ENCODE measurements at regions not wholly inside any gene's neighbourhood (a gene's known extent, or its start where the extent isn't known, plus 50 kb on each side); places are given as distances from the start of the nearest gene placed in this dataset.

DNA sequence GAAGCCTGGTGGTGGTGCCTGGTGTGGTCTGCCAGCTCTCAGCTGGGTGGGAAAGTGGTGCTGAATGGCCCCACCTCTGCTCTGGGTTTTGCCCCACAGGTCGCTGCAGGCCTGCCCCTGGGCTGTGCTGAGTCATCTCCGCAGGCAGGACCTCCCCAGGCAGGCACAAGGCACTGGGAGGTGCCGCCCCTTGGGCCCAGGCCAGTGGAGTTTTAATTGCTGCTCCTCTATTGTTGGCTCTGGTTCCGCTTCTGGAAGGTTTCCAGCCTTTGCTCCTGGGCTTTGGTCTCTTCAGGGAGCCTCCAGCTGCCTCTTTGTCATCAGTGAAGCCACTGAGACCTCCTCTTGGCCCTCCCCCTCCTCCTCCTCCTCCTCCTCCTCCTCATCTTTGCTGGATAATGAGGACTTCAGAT, 180.3 kb upstream of the GRB10 start:
- H3K27me3 ChIP-seq: no peaks in the 10 kb centered on the region
- WGBS, 5 donors: 7 to 19% (median 10%) methylated on average over 4 of the region's 4 CpGs
- H3K4me1 ChIP-seq: peaks cover 0 to 12% (median 8%) of the 10 kb centered on the region in 4 donors
- no peaks in the 10 kb centered on the region for H3K36me3 ChIP-seq
- H3K27ac ChIP-seq: no peak overlapping the region
- H3K4me3 ChIP-seq: no peak overlapping the region
- intact Hi-C loops (cut with DNase I; ENCODE audit: low total_unique reads): no loop called here
- TF ChIP-seq EP300 (IDR thresholded peaks at IDR 0.05): no peak
- peak in 1 of 3 donors; percentile 54 for TF ChIP-seq POLR2AphosphoS5 (IDR thresholded peaks at IDR 0.05)
- DNase-seq: peak; percentile 76 to 78
- H3K9me3 ChIP-seq: peaks cover 0 to 4% (median 0%) of the 10 kb centered on the region in 4 donors

DNA sequence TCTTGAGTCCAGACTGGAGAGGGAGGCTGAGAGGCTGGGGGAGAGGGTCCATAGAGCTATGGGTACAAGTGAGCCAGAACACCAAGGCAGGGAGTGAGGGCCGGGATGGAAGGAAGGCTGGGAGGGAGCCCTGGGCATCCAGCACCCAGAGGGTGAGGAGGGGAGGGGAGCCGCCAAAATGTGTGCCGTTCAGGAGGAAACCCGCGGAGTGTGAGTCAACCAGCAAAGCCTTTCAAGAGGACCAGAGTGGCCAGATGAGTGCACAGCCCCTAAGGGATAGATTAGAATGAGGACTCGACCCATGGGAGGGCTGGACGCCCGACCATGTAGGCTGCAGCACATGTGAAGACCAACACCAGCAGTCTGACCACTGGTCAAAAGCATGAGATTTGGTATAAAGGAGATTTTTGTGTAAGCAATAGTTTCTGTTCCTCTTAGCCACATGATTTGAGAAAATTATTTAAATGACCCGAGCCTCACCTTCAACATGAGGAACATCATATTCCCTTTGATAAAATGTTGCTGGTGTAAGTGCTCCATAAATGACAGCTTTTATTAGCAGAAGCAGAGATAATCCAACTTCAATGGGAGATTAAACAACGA, 179.7 kb upstream of the GRB10 start:
- Histone ChIP-seq H3K4me3 (no peak overlapping the region), H3K9me3 (peaks cover 0 to 4% (median 0%) of the 10 kb centered on the region in 4 donors), H3K27me3 (no peaks in the 10 kb centered on the region), H3K4me1 (peaks cover 0 to 12% (median 8%) of the 10 kb centered on the region in 4 donors), H3K27ac (no peak overlapping the region), H3K36me3 (no peaks in the 10 kb centered on the region)
- intact Hi-C loops (cut with DNase I; ENCODE audit: low total_unique reads): no loop called here
- no peak for DNase-seq
- WGBS, 5 donors: 80 to 88% (median 85%) methylated on average over 10 of the region's 10 CpGs
- TF ChIP-seq, protein P1, sequence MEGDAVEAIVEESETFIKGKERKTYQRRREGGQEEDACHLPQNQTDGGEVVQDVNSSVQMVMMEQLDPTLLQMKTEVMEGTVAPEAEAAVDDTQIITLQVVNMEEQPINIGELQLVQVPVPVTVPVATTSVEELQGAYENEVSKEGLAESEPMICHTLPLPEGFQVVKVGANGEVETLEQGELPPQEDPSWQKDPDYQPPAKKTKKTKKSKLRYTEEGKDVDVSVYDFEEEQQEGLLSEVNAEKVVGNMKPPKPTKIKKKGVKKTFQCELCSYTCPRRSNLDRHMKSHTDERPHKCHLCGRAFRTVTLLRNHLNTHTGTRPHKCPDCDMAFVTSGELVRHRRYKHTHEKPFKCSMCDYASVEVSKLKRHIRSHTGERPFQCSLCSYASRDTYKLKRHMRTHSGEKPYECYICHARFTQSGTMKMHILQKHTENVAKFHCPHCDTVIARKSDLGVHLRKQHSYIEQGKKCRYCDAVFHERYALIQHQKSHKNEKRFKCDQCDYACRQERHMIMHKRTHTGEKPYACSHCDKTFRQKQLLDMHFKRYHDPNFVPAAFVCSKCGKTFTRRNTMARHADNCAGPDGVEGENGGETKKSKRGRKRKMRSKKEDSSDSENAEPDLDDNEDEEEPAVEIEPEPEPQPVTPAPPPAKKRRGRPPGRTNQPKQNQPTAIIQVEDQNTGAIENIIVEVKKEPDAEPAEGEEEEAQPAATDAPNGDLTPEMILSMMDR (IDR thresholded peaks at IDR 0.05): no peak
- TF ChIP-seq POLR2A (IDR thresholded peaks at IDR 0.05) (no peak), POLR2AphosphoS5 (IDR thresholded peaks at IDR 0.05) (no peak), EP300 (IDR thresholded peaks at IDR 0.05) (no peak)

DNA sequence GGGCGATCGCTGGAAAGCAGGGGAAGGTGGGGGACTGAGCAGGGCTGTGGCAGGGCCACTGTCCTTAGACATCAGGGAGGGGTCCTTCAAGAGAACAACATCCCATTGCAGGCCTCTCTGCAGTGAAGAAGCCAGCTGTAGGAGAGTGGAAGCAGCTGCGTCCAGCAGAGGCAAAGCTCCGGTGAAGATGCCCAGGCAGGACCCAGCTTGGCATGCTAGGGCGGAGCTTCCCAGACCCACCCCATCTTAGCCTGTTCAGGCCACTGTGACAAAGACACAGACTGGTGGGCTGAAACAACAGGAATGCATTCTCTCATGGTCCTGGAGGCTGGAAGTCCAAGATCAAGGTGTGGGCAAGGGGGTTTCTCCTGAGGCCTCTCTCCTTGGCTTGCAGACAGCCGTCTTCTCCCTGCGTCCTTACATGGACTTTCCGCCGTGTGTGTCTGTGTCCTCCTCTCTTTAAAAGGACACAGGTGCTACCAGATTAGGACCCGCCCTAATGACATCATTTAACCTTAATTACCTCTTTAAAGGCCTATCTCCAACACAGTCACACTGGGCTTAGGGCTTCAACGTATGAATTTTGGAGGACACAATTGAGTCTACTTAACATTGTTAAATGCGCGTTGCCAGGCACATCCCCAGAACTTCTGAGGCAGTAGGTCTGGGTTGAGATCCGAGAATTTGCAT, 178.1 kb upstream of the GRB10 start:
- H3K27ac ChIP-seq: no peak overlapping the region
- H3K27me3 ChIP-seq: no peaks in the 10 kb centered on the region
- intact Hi-C loops (cut with DNase I; ENCODE audit: low total_unique reads): no loop called here
- no peaks in the 10 kb centered on the region for H3K9me3 ChIP-seq
- no peak for DNase-seq
- peaks cover 0 to 12% (median 8%) of the 10 kb centered on the region in 4 donors for H3K4me1 ChIP-seq
- no peak overlapping the region for H3K4me3 ChIP-seq
- TF ChIP-seq EP300 (IDR thresholded peaks at IDR 0.05) (no peak), POLR2A (IDR thresholded peaks at IDR 0.05) (no peak), POLR2AphosphoS5 (IDR thresholded peaks at IDR 0.05) (no peak)
- TF ChIP-seq, protein P1 (IDR thresholded peaks at IDR 0.05): no peak
- H3K36me3 ChIP-seq: no peaks in the 10 kb centered on the region
- WGBS, 5 donors: 82 to 87% (median 84%) methylated on average over 14 of the region's 14 CpGs

DNA sequence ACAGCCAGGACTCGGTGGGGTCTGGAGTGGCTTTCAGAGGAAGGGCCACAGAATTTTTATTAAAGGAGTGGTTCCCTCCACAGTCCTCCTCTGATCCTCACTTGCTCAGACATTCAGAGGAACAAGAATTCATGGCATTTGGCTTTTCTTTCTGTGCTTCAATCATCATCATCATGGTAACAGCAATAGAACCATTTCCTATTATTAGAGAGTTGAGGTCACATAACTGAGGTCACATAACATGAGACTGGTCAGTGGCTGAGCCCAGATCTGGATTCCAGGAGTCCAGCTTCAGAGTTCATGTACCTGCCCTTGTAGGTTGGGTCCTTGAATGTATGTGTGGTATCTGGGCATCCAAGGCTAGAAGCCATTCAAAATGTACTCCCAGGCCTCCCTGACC, 177.3 kb upstream of the GRB10 start:
- Histone ChIP-seq H3K9me3 (no peaks in the 10 kb centered on the region), H3K27ac (no peak overlapping the region), H3K4me1 (peaks cover 0 to 12% (median 8%) of the 10 kb centered on the region in 4 donors), H3K36me3 (no peaks in the 10 kb centered on the region), H3K27me3 (no peaks in the 10 kb centered on the region), H3K4me3 (no peak overlapping the region)
- DNase-seq: no peak
- no peak for TF ChIP-seq EP300 (IDR thresholded peaks at IDR 0.05)
- TF ChIP-seq, protein P1 (IDR thresholded peaks at IDR 0.05): no peak
- TF ChIP-seq POLR2AphosphoS5 (IDR thresholded peaks at IDR 0.05): no peak
- no peak for TF ChIP-seq POLR2A (IDR thresholded peaks at IDR 0.05)
- intact Hi-C loops (cut with DNase I; ENCODE audit: low total_unique reads): no loop called here
- WGBS, 5 donors: 90 to 100% (median 100%) methylated on average over 1 of the region's 1 CpG

- H3K36me3 ChIP-seq: no peaks in the 10 kb centered on the region
- H3K4me1 ChIP-seq: peaks cover 0 to 12% (median 8%) of the 10 kb centered on the region in 4 donors
- no peaks in the 10 kb centered on the region for H3K27me3 ChIP-seq
- TF ChIP-seq, protein P1 (IDR thresholded peaks at IDR 0.05): no peak
- TF ChIP-seq EP300 (IDR thresholded peaks at IDR 0.05) (no peak), POLR2AphosphoS5 (IDR thresholded peaks at IDR 0.05) (no peak), POLR2A (IDR thresholded peaks at IDR 0.05) (no peak)
- intact Hi-C loops (cut with DNase I; ENCODE audit: low total_unique reads): no loop called here
- DNase-seq: no peak
- H3K27ac ChIP-seq: no peak overlapping the region
- H3K4me3 ChIP-seq: no peak overlapping the region
- H3K9me3 ChIP-seq: no peaks in the 10 kb centered on the region
- WGBS, 5 donors: 90 to 95% (median 93%) methylated on average over 4 of the region's 4 CpGs
These were observed 176.9 kb upstream of the GRB10 start for GRCh38 chr7:50959560-50959959.

All from stomach (tissue), 8 donors.